ENCODE measurements at regions not wholly inside any gene's neighbourhood (a gene's known extent, or its start where the extent isn't known, plus 50 kb on each side); places are given as distances from the start of the nearest gene placed in this dataset.

DNA sequence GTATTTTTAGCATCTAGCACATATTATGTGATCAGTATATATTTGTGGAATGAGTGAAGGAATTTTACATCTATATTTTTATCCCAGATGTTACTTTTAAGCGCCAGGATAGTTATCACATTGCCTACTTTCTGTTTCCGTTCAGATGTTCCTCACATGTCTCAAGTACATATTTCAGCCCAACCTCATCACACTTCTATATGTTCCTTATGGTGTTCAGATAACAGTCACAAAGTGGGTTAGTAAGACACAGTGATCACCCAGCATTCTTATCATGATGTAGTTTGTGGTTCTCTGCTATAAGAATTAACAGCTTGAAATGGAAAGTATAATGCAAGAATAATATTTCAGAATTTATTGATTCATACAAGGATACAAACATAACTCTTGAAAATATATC, 170.0 kb upstream of the RASA1 start:
- TF ChIP-seq, protein P1, sequence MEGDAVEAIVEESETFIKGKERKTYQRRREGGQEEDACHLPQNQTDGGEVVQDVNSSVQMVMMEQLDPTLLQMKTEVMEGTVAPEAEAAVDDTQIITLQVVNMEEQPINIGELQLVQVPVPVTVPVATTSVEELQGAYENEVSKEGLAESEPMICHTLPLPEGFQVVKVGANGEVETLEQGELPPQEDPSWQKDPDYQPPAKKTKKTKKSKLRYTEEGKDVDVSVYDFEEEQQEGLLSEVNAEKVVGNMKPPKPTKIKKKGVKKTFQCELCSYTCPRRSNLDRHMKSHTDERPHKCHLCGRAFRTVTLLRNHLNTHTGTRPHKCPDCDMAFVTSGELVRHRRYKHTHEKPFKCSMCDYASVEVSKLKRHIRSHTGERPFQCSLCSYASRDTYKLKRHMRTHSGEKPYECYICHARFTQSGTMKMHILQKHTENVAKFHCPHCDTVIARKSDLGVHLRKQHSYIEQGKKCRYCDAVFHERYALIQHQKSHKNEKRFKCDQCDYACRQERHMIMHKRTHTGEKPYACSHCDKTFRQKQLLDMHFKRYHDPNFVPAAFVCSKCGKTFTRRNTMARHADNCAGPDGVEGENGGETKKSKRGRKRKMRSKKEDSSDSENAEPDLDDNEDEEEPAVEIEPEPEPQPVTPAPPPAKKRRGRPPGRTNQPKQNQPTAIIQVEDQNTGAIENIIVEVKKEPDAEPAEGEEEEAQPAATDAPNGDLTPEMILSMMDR (IDR thresholded peaks at IDR 0.05): no peak
- TF ChIP-seq POLR2AphosphoS5 (IDR thresholded peaks at IDR 0.05; ENCODE audit: low read depth, low read length) (no peak), TCF7L2 (IDR thresholded peaks at IDR 0.05; ENCODE audit: low read depth, low read length) (no peak), REST (IDR thresholded peaks at IDR 0.05; ENCODE audit: insufficient read depth in 1 of 2, low read depth in 2 of 2, low read length in 1 of 2) (no peak), SIN3A (IDR thresholded peaks at IDR 0.05; ENCODE audit: borderline replicate concordance, insufficient read depth, low read depth, low read length) (no peak)
